ENCODE measurements at regions not wholly inside any gene's neighbourhood (a gene's known extent, or its start where the extent isn't known, plus 50 kb on each side); places are given as distances from the start of the nearest gene placed in this dataset.

DNA sequence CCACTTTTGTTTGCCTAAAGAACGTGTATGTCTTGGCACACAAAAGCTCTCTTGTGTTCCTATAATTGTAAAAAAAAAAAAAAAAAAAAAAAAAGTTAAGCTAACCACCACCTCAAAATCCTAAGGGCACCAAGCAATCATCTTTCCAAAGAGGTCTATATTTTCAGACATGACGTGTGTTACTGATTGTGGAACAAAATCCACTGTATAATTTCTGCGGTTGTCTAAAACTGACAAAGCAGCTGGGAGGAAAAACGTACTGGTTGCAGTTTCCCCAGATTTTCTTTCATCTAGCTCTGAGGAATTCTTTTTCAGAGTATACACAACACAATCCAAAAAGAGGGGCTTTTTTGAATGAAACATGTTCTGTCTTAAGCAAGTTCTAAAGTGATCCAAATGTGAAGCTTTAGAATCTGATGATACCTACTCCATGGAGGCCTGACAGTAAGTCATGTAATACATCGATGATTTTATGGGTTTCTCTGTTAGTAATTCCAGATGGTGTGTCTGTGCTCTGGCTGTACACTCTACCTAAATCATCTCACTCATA, 375.6 kb upstream of the NUDT12 start:
- Histone ChIP-seq H3K9me3 (no peaks in the 10 kb centered on the region), H3K4me1 (no peaks in the 10 kb centered on the region), H3K27me3 (no peaks in the 10 kb centered on the region), H3K27ac (no peak overlapping the region), H3K36me3 (no peaks in the 10 kb centered on the region), H3K4me3 (no peak overlapping the region)
- no peak for ATAC-seq (ENCODE audit: low FRiP score in 2 of 2)
- 60 to 66% methylated on average over 5 of the region's 5 CpGs for WGBS, 2 donors
- DNase-seq, result no peak
- TF ChIP-seq POLR2AphosphoS5 (IDR thresholded peaks at IDR 0.05) (no peak), POLR2A (IDR thresholded peaks at IDR 0.05) (no peak), EP300 (IDR thresholded peaks at IDR 0.05) (no peak)
- TF ChIP-seq, protein P1, sequence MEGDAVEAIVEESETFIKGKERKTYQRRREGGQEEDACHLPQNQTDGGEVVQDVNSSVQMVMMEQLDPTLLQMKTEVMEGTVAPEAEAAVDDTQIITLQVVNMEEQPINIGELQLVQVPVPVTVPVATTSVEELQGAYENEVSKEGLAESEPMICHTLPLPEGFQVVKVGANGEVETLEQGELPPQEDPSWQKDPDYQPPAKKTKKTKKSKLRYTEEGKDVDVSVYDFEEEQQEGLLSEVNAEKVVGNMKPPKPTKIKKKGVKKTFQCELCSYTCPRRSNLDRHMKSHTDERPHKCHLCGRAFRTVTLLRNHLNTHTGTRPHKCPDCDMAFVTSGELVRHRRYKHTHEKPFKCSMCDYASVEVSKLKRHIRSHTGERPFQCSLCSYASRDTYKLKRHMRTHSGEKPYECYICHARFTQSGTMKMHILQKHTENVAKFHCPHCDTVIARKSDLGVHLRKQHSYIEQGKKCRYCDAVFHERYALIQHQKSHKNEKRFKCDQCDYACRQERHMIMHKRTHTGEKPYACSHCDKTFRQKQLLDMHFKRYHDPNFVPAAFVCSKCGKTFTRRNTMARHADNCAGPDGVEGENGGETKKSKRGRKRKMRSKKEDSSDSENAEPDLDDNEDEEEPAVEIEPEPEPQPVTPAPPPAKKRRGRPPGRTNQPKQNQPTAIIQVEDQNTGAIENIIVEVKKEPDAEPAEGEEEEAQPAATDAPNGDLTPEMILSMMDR (IDR thresholded peaks at IDR 0.05), result no peak

DNA sequence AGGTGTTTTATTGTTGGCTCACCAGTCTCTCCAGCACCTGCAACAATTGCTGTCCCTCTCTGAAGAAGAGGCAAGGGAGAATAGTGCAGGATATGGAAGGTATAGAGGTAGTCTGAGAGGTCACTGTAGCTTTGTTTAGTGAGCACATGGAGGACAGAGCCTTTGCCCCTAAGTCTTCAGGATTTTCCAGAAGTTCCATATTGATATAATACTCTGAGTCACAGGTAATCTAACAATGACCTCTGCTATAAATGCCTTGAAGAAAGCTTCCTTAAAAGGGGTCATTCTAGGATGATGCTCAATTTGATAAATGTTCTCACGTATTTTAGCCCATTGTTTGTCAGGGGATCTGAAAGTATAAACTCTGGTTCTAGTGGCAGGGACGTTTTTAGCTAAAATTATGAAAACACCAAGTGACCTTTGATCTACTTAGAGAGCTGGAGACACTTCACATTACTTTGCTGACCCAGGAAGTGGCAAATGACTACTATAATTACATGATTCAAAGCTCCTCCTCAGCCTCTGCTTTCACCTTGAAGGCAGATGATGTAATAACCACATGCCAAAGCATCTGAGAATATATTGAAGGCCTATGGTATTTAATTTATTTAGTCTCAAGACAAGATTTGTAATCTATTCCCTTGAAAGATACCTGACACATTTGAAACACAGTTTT, 366.9 kb upstream of the NUDT12 start:
- no peak for DNase-seq
- Histone ChIP-seq H3K36me3 (no peaks in the 10 kb centered on the region), H3K4me3 (no peak overlapping the region), H3K4me1 (no peaks in the 10 kb centered on the region), H3K27ac (no peak overlapping the region), H3K9me3 (no peaks in the 10 kb centered on the region), H3K27me3 (no peaks in the 10 kb centered on the region)
- no peak for ATAC-seq (ENCODE audit: low FRiP score in 2 of 2)
- TF ChIP-seq POLR2A (IDR thresholded peaks at IDR 0.05), result no peak
- no peak for TF ChIP-seq EP300 (IDR thresholded peaks at IDR 0.05)
- no peak for TF ChIP-seq POLR2AphosphoS5 (IDR thresholded peaks at IDR 0.05)
- TF ChIP-seq, protein P1 (IDR thresholded peaks at IDR 0.05), result no peak
- WGBS, 2 donors, result 36 to 41% methylated on average over 2 of the region's 2 CpGs

DNA sequence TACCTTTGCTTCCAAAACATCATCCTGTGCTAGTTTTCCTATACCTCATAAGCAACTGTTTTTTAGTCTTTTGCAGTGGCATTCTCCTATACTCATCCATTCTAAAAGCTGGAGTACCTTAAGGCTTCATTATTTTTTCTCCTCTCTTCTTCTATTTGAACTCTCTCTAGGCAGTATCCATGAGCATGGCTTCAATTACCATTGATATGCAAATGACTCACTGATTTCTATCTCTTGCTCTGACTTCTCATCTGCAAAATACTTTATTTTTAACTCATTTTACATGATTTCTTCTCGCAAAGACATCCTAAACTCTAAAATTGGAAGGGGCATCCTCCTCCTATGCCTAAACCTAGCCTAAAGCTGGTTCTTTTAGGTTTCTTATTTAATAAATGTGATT, 365.1 kb upstream of the NUDT12 start:
- no peaks in the 10 kb centered on the region for H3K27me3 ChIP-seq
- DNase-seq (no peak), ATAC-seq (ENCODE audit: low FRiP score in 2 of 2) (no peak)
- no peaks in the 10 kb centered on the region for H3K36me3 ChIP-seq
- H3K27ac ChIP-seq, result no peak overlapping the region
- WGBS, 2 donors, result 93 to 94% methylated on average over 1 of the region's 1 CpG
- H3K9me3 ChIP-seq, result no peaks in the 10 kb centered on the region
- no peak for TF ChIP-seq EP300 (IDR thresholded peaks at IDR 0.05)
- no peak for TF ChIP-seq POLR2AphosphoS5 (IDR thresholded peaks at IDR 0.05)
- TF ChIP-seq, protein P1 (IDR thresholded peaks at IDR 0.05), result no peak
- TF ChIP-seq POLR2A (IDR thresholded peaks at IDR 0.05), result no peak
- no peaks in the 10 kb centered on the region for H3K4me1 ChIP-seq
- no peak overlapping the region for H3K4me3 ChIP-seq

DNA sequence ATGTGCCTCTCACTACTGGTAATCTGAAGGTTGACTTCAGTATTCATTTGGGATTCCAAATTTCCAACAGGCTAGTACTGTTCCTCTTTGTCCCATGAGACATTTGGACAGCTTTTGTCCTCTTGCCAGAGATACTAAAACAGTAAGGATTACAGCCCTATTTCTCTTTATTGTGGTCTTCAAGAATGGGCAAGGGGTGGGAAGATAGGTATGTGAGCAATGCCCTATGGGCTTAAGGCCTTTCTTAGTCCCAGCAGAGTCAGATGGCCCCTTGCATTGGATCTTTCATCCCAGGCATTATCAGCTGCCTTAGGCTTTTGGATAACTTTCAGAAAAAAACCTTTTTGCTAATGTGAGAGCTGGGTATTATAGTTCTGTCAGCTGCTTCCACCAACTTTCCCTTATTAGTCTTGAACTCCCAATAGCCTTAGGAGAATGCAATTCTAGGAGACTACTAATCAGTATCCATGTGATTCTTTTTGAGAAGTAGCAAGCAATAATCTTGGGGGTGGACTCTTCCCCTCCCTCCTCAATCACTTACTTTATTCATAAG, 361.1 kb upstream of the NUDT12 start:
- TF ChIP-seq POLR2AphosphoS5 (IDR thresholded peaks at IDR 0.05), result no peak
- TF ChIP-seq, protein P1 (IDR thresholded peaks at IDR 0.05), result no peak
- TF ChIP-seq POLR2A (IDR thresholded peaks at IDR 0.05), result no peak
- TF ChIP-seq EP300 (IDR thresholded peaks at IDR 0.05), result no peak
- no peaks in the 10 kb centered on the region for H3K36me3 ChIP-seq
- H3K4me1 ChIP-seq, result no peaks in the 10 kb centered on the region
- no peaks in the 10 kb centered on the region for H3K9me3 ChIP-seq
- no peaks in the 10 kb centered on the region for H3K27me3 ChIP-seq
- H3K4me3 ChIP-seq, result no peak overlapping the region
- no peak overlapping the region for H3K27ac ChIP-seq
- DNase-seq (no peak), ATAC-seq (ENCODE audit: low FRiP score in 2 of 2) (no peak)

DNA sequence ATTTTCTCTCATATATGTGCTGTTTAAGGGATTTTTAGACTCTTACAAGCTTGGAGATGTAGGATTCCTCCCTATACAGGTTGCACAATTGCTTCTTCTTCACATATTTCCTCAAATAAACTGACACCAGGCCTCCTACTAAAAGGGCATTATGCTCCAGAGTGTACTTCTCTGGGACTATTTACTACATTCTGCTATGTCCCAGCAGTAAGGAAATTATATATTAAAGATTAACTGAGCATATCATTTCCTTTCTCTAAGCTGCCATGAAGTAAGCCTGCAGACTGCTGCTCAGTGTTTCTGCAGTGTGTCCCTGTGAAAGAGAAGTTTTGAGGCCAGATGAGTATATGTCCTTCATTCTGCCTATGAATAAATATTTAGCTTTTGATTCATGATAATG, 356.9 kb upstream of the NUDT12 start:
- no peak for DNase-seq
- H3K36me3 ChIP-seq, result no peaks in the 10 kb centered on the region
- H3K27me3 ChIP-seq, result no peaks in the 10 kb centered on the region
- TF ChIP-seq POLR2AphosphoS5 (IDR thresholded peaks at IDR 0.05) (no peak), POLR2A (IDR thresholded peaks at IDR 0.05) (no peak), EP300 (IDR thresholded peaks at IDR 0.05) (no peak)
- TF ChIP-seq, protein P1 (IDR thresholded peaks at IDR 0.05), result no peak
- H3K4me3 ChIP-seq, result no peak overlapping the region
- H3K4me1 ChIP-seq, result no peaks in the 10 kb centered on the region
- no peak overlapping the region for H3K27ac ChIP-seq
- no peaks in the 10 kb centered on the region for H3K9me3 ChIP-seq
- ATAC-seq (ENCODE audit: low FRiP score in 2 of 2), result no peak
